Lung (tissue), 11 donors: ENCODE measurements at regions not wholly inside any gene's neighbourhood (a gene's known extent, or its start where the extent isn't known, plus 50 kb on each side); places are given as distances from the start of the nearest gene placed in this dataset.
A peak's percentile ranks its signal among the peaks of the same experiment; 100 is the strongest.

Experiments used
- ATAC-seq: fragments of 200-7000 bp; cut with Tn5 transposase; one replicate; pipeline ENCODE4 v1.9.1; 2020; ENCODE audit warnings: moderate number of reproducible peaks; ENCODE audit not compliant: insufficient read depth, low FRiP score
- DNase-seq, 3 donors: peaks; one replicate each; pipeline ENCODE4 v3.0.0-alpha.2; 2013 to 2017
- H3K27ac ChIP-seq, 2 donors: one replicate each; pipeline ENCODE4 v1.5.1; 2013; ENCODE audit warnings: mild to moderate bottlenecking in 2 of 2, moderate library complexity in 2 of 2, control low read depth in 1 of 2, inconsistent platforms in 1 of 2, low read depth in 1 of 2, low read length in 1 of 2
- H3K27me3 ChIP-seq, 3 donors: one replicate each; pipeline ENCODE4 v1.5.1; 2013; ENCODE audit warnings: low read length in 2 of 3; ENCODE audit not compliant: control insufficient read depth in 3 of 3, insufficient read depth in 3 of 3
- H3K36me3 ChIP-seq, 4 donors: one replicate each; pipeline ENCODE4 v1.5.1; 2013; ENCODE audit warnings: low read length in 4 of 4, mild to moderate bottlenecking in 1 of 4, moderate library complexity in 1 of 4; ENCODE audit not compliant: control insufficient read depth in 4 of 4, insufficient read depth in 4 of 4
- H3K4me1 ChIP-seq, 5 donors: one replicate each; pipeline ENCODE4 v1.5.1; 2013; ENCODE audit warnings: low read length in 5 of 5, mild to moderate bottlenecking in 2 of 5, moderate library complexity in 1 of 5; ENCODE audit not compliant: control insufficient read depth in 5 of 5, insufficient read depth in 5 of 5
- H3K4me3 ChIP-seq: one replicate; pipeline ENCODE4 v1.5.1; 2013; ENCODE audit warnings: mild to moderate bottlenecking, control low read depth, moderate library complexity
- H3K9ac ChIP-seq, 2 donors: one replicate each; pipeline ENCODE4 v1.5.1; 2013; ENCODE audit warnings: low read length in 2 of 2, control low read depth in 1 of 2; ENCODE audit not compliant: insufficient read depth in 1 of 2
- H3K9me3 ChIP-seq, 4 donors: one replicate each; pipeline ENCODE4 v1.5.1; 2013; ENCODE audit warnings: low read length in 3 of 4, mild to moderate bottlenecking in 1 of 4, moderate library complexity in 1 of 4; ENCODE audit not compliant: control insufficient read depth in 4 of 4, insufficient read depth in 3 of 4
- CTCF ChIP-seq: IDR thresholded peaks from 2 replicates; pipeline ENCODE4 v1.5.1; 2012; ENCODE audit warnings: mild to moderate bottlenecking; ENCODE audit errors: control extremely low read depth, extremely low read depth
- WGBS, 2 donors: extraction: QIAGEN DNeasy Blood & Tissue Kit; methylation state at CpG; one replicate each; pipeline ENCODE4 v1.1.7; 2013; 5-methylcytosine and 5-hydroxymethylcytosine counted together
- donor health status: control.
- donor health status: control.
- donor health status: Bipolar disorder and iron deficiency.
- donor health status: healthy.
- donor health status: DM: yes; HTN: yes; CAD: no.

DNA sequence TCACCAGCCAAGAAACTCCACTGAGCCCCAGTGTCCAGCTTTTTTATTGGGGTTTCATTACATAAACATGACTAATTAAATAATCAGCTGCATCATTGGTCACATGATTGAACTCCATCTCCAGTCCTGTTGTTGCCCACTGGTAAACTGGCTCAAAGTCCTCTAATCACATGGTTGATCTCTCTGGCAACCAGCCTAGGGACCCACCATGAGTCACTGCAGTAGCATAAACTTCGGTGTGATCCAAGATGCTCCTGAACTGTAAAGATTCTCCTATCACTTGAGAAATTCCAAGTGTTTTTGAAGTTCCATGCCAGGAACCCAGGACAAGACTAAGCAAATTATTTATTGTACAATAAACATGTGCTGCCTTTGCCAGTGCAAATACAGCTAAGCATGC, 130.4 kb upstream of the AUTS2 start:
- no peak overlapping the region for H3K9ac ChIP-seq
- DNase-seq = no peak
- no peaks in the 10 kb centered on the region for H3K4me1 ChIP-seq
- H3K27me3 ChIP-seq = no peaks in the 10 kb centered on the region
- H3K4me3 ChIP-seq = no peak overlapping the region
- TF ChIP-seq CTCF = no peak
- 89 to 91% methylated on average over 1 of the region's 1 CpG for WGBS, 2 donors
- H3K36me3 ChIP-seq = no peaks in the 10 kb centered on the region
- peaks cover 0 to 11% (median 3%) of the 10 kb centered on the region in 4 donors for H3K9me3 ChIP-seq
- no peak for ATAC-seq
- H3K27ac ChIP-seq = no peak overlapping the region

GRCh38 chr7:69476416-69476815, 121.9 kb upstream of the AUTS2 start:
- no peaks in the 10 kb centered on the region for H3K27me3 ChIP-seq
- no peak for TF ChIP-seq CTCF
- H3K9ac ChIP-seq = no peak overlapping the region
- DNase-seq (peak in 2 of 3 donors; percentile 18 to 28), ATAC-seq (no peak)
- no peaks in the 10 kb centered on the region for H3K4me1 ChIP-seq
- no peak overlapping the region for H3K4me3 ChIP-seq
- no peaks in the 10 kb centered on the region for H3K36me3 ChIP-seq
- 84 to 91% methylated on average over 5 of the region's 5 CpGs for WGBS, 2 donors
- no peak overlapping the region for H3K27ac ChIP-seq
- H3K9me3 ChIP-seq = no peaks in the 10 kb centered on the region

- no peak overlapping the region for H3K4me3 ChIP-seq
- no peaks in the 10 kb centered on the region for H3K27me3 ChIP-seq
- H3K27ac ChIP-seq = no peak overlapping the region
- no peak for ATAC-seq
- WGBS, 2 donors = 94 to 98% methylated on average over 18 of the region's 18 CpGs
- DNase-seq = no peak
- no peak for TF ChIP-seq CTCF
- H3K36me3 ChIP-seq = no peaks in the 10 kb centered on the region
- no peaks in the 10 kb centered on the region for H3K9me3 ChIP-seq
- H3K9ac ChIP-seq = no peak overlapping the region
- no peaks in the 10 kb centered on the region for H3K4me1 ChIP-seq
Measured at GRCh38 chr7:69482676-69483075, 115.6 kb upstream of the AUTS2 start.

DNA sequence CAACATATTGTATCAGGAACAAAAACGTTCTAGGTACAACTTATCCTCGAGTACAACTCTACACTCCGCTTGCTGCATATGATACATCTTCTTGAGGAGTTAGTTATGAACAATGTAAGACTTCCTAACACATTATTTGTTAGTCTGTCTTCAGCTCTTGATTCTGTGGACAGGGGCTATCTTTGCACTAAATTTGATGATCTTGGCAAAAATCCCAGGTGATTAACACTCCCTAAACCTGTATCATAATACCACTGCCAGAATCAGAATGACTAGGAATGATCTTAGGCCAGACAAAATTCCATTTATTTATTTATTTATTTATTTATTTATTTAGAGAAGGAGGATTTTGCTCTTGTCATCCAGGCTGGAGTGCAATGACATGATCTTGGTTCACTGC, 108.7 kb upstream of the AUTS2 start:
- ATAC-seq = no peak
- 91 to 93% methylated on average over 3 of the region's 3 CpGs for whole genome bisulfite sequencing, 2 donors
- no peaks in the 10 kb centered on the region for H3K27me3 ChIP-seq

More for the DNA sequence above, 108.7 kb upstream of the AUTS2 start:
- H3K4me3 ChIP-seq = no peak overlapping the region
- H3K4me1 ChIP-seq = no peaks in the 10 kb centered on the region
- no peak for TF ChIP-seq CTCF
- no peak overlapping the region for H3K9ac ChIP-seq
- no peak for DNase-seq
- no peaks in the 10 kb centered on the region for H3K9me3 ChIP-seq
- no peaks in the 10 kb centered on the region for H3K36me3 ChIP-seq
- no peak overlapping the region for H3K27ac ChIP-seq
